Ishikawa (cell line): ENCODE measurements at regions not wholly inside any gene's neighbourhood (a gene's known extent, or its start where the extent isn't known, plus 50 kb on each side); places are given as distances from the start of the nearest gene placed in this dataset.

ENCODE experiments used
- FOXM1 ChIP-seq: IDR thresholded peaks from 2 replicates; pipeline ENCODE4 v1.6.1; 2012; ENCODE audit warnings: low read depth, borderline replicate concordance
- RAD21 ChIP-seq: IDR thresholded peaks from 2 replicates; pipeline ENCODE4 v1.6.1; 2012; ENCODE audit warnings: low read depth
- TAF1 ChIP-seq: IDR thresholded peaks from 2 replicates; pipeline ENCODE4 v1.6.1; 2012; ENCODE audit warnings: low read depth, mild to moderate bottlenecking
- TF ChIP-seq, protein P1 (sequence below): IDR thresholded peaks from 2 replicates; pipeline ENCODE4 v1.6.1; 2012; ENCODE audit warnings: low read depth, mild to moderate bottlenecking

DNA sequence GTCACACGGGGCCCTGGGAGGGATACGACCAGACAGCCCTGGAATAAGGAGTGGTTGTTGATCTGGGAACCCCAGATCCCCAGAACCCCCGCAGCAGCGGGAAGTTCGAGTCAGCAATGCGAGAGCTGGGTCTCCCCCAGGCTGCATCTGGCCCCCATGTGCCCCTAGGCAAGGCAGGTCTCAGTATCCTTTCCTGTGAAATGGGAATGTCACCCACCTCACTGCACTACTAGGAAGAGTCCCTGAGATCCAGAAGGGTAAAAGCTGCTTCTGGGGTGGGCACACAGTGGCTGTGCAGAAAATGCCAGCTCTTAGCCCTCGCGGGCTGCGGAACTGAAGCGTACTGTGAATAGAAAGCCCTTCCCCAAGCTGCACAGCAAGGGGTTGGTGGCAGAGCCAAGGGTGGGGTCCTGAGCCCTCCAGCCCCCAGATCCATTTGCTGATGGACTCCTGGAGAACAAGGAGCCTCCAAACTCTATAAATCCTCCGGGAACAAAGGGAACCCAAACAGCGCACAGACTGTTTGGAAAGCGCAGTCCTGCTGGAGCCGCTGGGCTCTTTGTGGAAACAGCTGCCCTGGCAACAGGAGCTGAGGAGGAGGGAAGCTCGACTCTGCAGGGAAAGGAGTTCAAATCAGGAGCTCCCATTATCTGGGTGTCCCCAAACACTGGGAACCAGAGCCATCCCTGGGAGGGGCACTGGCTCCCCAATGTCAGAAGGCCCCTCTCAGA lies 68.2 kb upstream of the SHISAL1 start:
- TF ChIP-seq RAD21 = no peak
- no peak for TF ChIP-seq TAF1
- TF ChIP-seq, protein P1, sequence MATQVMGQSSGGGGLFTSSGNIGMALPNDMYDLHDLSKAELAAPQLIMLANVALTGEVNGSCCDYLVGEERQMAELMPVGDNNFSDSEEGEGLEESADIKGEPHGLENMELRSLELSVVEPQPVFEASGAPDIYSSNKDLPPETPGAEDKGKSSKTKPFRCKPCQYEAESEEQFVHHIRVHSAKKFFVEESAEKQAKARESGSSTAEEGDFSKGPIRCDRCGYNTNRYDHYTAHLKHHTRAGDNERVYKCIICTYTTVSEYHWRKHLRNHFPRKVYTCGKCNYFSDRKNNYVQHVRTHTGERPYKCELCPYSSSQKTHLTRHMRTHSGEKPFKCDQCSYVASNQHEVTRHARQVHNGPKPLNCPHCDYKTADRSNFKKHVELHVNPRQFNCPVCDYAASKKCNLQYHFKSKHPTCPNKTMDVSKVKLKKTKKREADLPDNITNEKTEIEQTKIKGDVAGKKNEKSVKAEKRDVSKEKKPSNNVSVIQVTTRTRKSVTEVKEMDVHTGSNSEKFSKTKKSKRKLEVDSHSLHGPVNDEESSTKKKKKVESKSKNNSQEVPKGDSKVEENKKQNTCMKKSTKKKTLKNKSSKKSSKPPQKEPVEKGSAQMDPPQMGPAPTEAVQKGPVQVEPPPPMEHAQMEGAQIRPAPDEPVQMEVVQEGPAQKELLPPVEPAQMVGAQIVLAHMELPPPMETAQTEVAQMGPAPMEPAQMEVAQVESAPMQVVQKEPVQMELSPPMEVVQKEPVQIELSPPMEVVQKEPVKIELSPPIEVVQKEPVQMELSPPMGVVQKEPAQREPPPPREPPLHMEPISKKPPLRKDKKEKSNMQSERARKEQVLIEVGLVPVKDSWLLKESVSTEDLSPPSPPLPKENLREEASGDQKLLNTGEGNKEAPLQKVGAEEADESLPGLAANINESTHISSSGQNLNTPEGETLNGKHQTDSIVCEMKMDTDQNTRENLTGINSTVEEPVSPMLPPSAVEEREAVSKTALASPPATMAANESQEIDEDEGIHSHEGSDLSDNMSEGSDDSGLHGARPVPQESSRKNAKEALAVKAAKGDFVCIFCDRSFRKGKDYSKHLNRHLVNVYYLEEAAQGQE = no peak
- TF ChIP-seq FOXM1 = no peak
